Activated CD8-positive, alpha-beta memory T cell treated with anti-CD3 and anti-CD28 coated beads, Interleukin-2, amount 10 ng/mL, durations not matched to agents 7 days and 5 days (primary cell): ENCODE measurements at regions not wholly inside any gene's neighbourhood (a gene's known extent, or its start where the extent isn't known, plus 50 kb on each side); places are given as distances from the start of the nearest gene placed in this dataset.
A peak's percentile ranks its signal among the peaks of the same experiment; 100 is the strongest.

Experiments used
- ATAC-seq: fragments of 150-1000 bp; cut with Tn5 transposase; one replicate; pipeline ENCODE4 v1.10.0; 2021; ENCODE audit warnings: moderate library complexity
- CTCF ChIA-PET: fragments of 350-600 bp; sonication (Branson Sonifier 250); formaldehyde crosslinking; loops from one replicate; lab custom pipeline; 2021; ENCODE audit warnings: antibody characterized with exemption; lab: Charles Lee
- DNase-seq: peaks from one replicate; pipeline ENCODE4 v3.0.0-alpha.2; 2020
- H3K27ac Mint-ChIP-seq: one replicate; pipeline ENCODE4 v1.8.0; 2021; ENCODE audit warnings: mild to moderate bottlenecking, mixed read lengths
- H3K27me3 Mint-ChIP-seq: one replicate; pipeline ENCODE4 v1.8.0; 2021; ENCODE audit warnings: mixed read lengths
- H3K36me3 Mint-ChIP-seq: one replicate; pipeline ENCODE4 v1.8.0; 2021; ENCODE audit warnings: mild to moderate bottlenecking, mixed read lengths
- H3K4me1 Mint-ChIP-seq: one replicate; pipeline ENCODE4 v1.8.0; 2021; ENCODE audit warnings: mixed read lengths
- H3K4me3 Mint-ChIP-seq: one replicate; pipeline ENCODE4 v1.8.0; 2021; ENCODE audit warnings: mild to moderate bottlenecking, moderate library complexity, mixed read lengths
- H3K9me3 Mint-ChIP-seq: one replicate; pipeline ENCODE4 v1.8.0; 2022; ENCODE audit warnings: low read depth, mixed read lengths

GRCh38 chr7:35549781-35550180 is 145.2 kb downstream of the HERPUD2 start:
- Mint-ChIP-seq H3K4me1 (peaks cover 2% of the 10 kb centered on the region), H3K4me3 (no peak overlapping the region), H3K27me3 (peaks cover 15% of the 10 kb centered on the region), H3K36me3 (no peaks in the 10 kb centered on the region), H3K9me3 (no peaks in the 10 kb centered on the region), H3K27ac (no peak overlapping the region)
- CTCF ChIA-PET = interaction anchor here (0.7 kb wide), 1 partner anchor 11 kb away, joined by 3 read pairs; no protein-coding TSS in a partner anchor
- ATAC-seq = no peak
- no peak for DNase-seq

GRCh38 chr7:35548291-35548690 is 146.6 kb downstream of the HERPUD2 start:
- Mint-ChIP-seq H3K36me3 (no peaks in the 10 kb centered on the region), H3K9me3 (no peaks in the 10 kb centered on the region)
- CTCF ChIA-PET = no interaction called here

GRCh38 chr7:35546691-35547429 is 148.1 kb downstream of the HERPUD2 start:
- CTCF ChIA-PET = interaction anchor here (0.6 to 2.2 kb wide), 2 partner anchors 27 to 77 kb away, joined by 3 to 6 read pairs; no protein-coding TSS in a partner anchor
- Mint-ChIP-seq H3K4me3 (no peak overlapping the region), H3K27ac (no peak overlapping the region), H3K36me3 (no peaks in the 10 kb centered on the region), H3K27me3 (peaks cover 16% of the 10 kb centered on the region), H3K9me3 (no peaks in the 10 kb centered on the region), H3K4me1 (peaks cover 2% of the 10 kb centered on the region)
- DNase-seq (no peak), ATAC-seq (no peak)

More at GRCh38 chr7:35548291-35548690, 146.6 kb downstream of the HERPUD2 start:
- Mint-ChIP-seq H3K4me1 (peaks cover 2% of the 10 kb centered on the region), H3K27me3 (peaks cover 15% of the 10 kb centered on the region), H3K27ac (no peak overlapping the region), H3K4me3 (no peak overlapping the region)
- ATAC-seq = no peak
- no peak for DNase-seq

- peaks cover 16% of the 10 kb centered on the region for H3K27me3 Mint-ChIP-seq
- CTCF ChIA-PET = interaction anchor here (2.2 kb wide), 1 partner anchor 26 kb away, joined by 6 read pairs; no protein-coding TSS in a partner anchor
- ATAC-seq (no peak), DNase-seq (no peak)
- H3K4me3 Mint-ChIP-seq = no peak overlapping the region
- H3K36me3 Mint-ChIP-seq = no peaks in the 10 kb centered on the region
- peaks cover 2% of the 10 kb centered on the region for H3K4me1 Mint-ChIP-seq
- no peaks in the 10 kb centered on the region for H3K9me3 Mint-ChIP-seq
- no peak overlapping the region for H3K27ac Mint-ChIP-seq
Measured at GRCh38 chr7:35545831-35546230, 149.1 kb downstream of the HERPUD2 start.

GRCh38 chr7:35544028-35544742 is 150.8 kb downstream of the HERPUD2 start:
- DNase-seq (no peak), ATAC-seq (no peak)
- H3K27me3 Mint-ChIP-seq = peaks cover 17% of the 10 kb centered on the region
- no peak overlapping the region for H3K27ac Mint-ChIP-seq
- no peaks in the 10 kb centered on the region for H3K36me3 Mint-ChIP-seq
- CTCF ChIA-PET = interaction anchor here (1.2 kb wide), 1 partner anchor 361 kb away, joined by 3 read pairs; no protein-coding TSS in a partner anchor
- no peak overlapping the region for H3K4me3 Mint-ChIP-seq
- H3K4me1 Mint-ChIP-seq = peaks cover 2% of the 10 kb centered on the region
- H3K9me3 Mint-ChIP-seq = no peaks in the 10 kb centered on the region

GRCh38 chr7:35537067-35538023 is 157.6 kb downstream of the HERPUD2 start:
- peak; percentile 83 for DNase-seq
- Mint-ChIP-seq H3K27me3 (peaks cover 20% of the 10 kb centered on the region), H3K9me3 (no peaks in the 10 kb centered on the region), H3K4me1 (peaks cover 3% of the 10 kb centered on the region), H3K27ac (no peak overlapping the region), H3K4me3 (peak overlapping the region; percentile 69), H3K36me3 (no peaks in the 10 kb centered on the region)
- ATAC-seq = peak; percentile 98
- CTCF ChIA-PET = interaction anchor here (0.7 to 1.3 kb wide), 7 partner anchors 17 to 813 kb away, joined by 3 to 7 read pairs (median 3); no protein-coding TSS in a partner anchor

- peaks cover 24% of the 10 kb centered on the region for H3K27me3 Mint-ChIP-seq
- CTCF ChIA-PET = interaction anchor here (0.6 to 1.3 kb wide), 3 partner anchors 16 to 88 kb away, joined by 3 to 4 read pairs (median 3); no protein-coding TSS in a partner anchor
- H3K4me1 Mint-ChIP-seq = peaks cover 3% of the 10 kb centered on the region
- no peak overlapping the region for H3K27ac Mint-ChIP-seq
- H3K9me3 Mint-ChIP-seq = no peaks in the 10 kb centered on the region
- no peak for DNase-seq
- no peak overlapping the region for H3K4me3 Mint-ChIP-seq
- ATAC-seq = no peak
- no peaks in the 10 kb centered on the region for H3K36me3 Mint-ChIP-seq
Measured at GRCh38 chr7:35536396-35536826, 158.5 kb downstream of the HERPUD2 start.

- no peak overlapping the region for H3K4me3 Mint-ChIP-seq
- H3K4me1 Mint-ChIP-seq = peaks cover 3% of the 10 kb centered on the region
- no peaks in the 10 kb centered on the region for H3K9me3 Mint-ChIP-seq
- no peak for DNase-seq
- no peaks in the 10 kb centered on the region for H3K36me3 Mint-ChIP-seq
- no peak for ATAC-seq
- H3K27ac Mint-ChIP-seq = no peak overlapping the region
- CTCF ChIA-PET = interaction anchor here (0.7 to 0.9 kb wide), 2 partner anchors 373 to 1715 kb away, joined by 3 read pairs; no protein-coding TSS in a partner anchor
- H3K27me3 Mint-ChIP-seq = peaks cover 21% of the 10 kb centered on the region
Measured at GRCh38 chr7:35533902-35534301, 161.0 kb downstream of the HERPUD2 start.

GRCh38 chr7:35530124-35531109 is 164.5 kb downstream of the HERPUD2 start:
- no peak for ATAC-seq
- CTCF ChIA-PET = no interaction called here
- H3K9me3 Mint-ChIP-seq = no peaks in the 10 kb centered on the region
- H3K27me3 Mint-ChIP-seq = peaks cover 13% of the 10 kb centered on the region
- DNase-seq = no peak
- no peak overlapping the region for H3K4me3 Mint-ChIP-seq
- no peak overlapping the region for H3K27ac Mint-ChIP-seq
- no peaks in the 10 kb centered on the region for H3K4me1 Mint-ChIP-seq
- H3K36me3 Mint-ChIP-seq = no peaks in the 10 kb centered on the region

- ATAC-seq (no peak), DNase-seq (no peak)
- Mint-ChIP-seq H3K9me3 (no peaks in the 10 kb centered on the region), H3K4me3 (no peak overlapping the region), H3K27ac (no peak overlapping the region), H3K4me1 (no peaks in the 10 kb centered on the region), H3K27me3 (peaks cover 13% of the 10 kb centered on the region), H3K36me3 (no peaks in the 10 kb centered on the region)
- CTCF ChIA-PET = no interaction called here
Measured at GRCh38 chr7:35529713-35530112, 165.2 kb downstream of the HERPUD2 start.

GRCh38 chr7:35528381-35528977 is 166.5 kb downstream of the HERPUD2 start:
- peaks cover 18% of the 10 kb centered on the region for H3K27me3 Mint-ChIP-seq
- DNase-seq = no peak
- H3K27ac Mint-ChIP-seq = no peak overlapping the region
- H3K36me3 Mint-ChIP-seq = no peaks in the 10 kb centered on the region
- H3K9me3 Mint-ChIP-seq = no peaks in the 10 kb centered on the region
- no peaks in the 10 kb centered on the region for H3K4me1 Mint-ChIP-seq
- CTCF ChIA-PET = no interaction called here
- H3K4me3 Mint-ChIP-seq = no peak overlapping the region
- no peak for ATAC-seq
